MM.1S (cell line): ENCODE measurements at regions not wholly inside any gene's neighbourhood (a gene's known extent, or its start where the extent isn't known, plus 50 kb on each side); places are given as distances from the start of the nearest gene placed in this dataset.

Experiments
- DNase-seq: peaks from one replicate; pipeline ENCODE4 v3.0.0-alpha.2; 2015
- H2AFZ ChIP-seq: fragments of 300-600 bp; sonication (generic); 2 replicates; pipeline ENCODE4 v1.6.0; 2016; ENCODE audit warnings: antibody characterized with exemption, low read length
- H3F3A ChIP-seq: fragments of 300-600 bp; sonication (generic); 2 replicates; pipeline ENCODE4 v1.6.1; 2016; ENCODE audit warnings: mild to moderate bottlenecking, antibody characterized with exemption, low read length, moderate library complexity, mixed read lengths; ENCODE audit not compliant: insufficient read depth
- H3K27ac ChIP-seq: fragments of 300-600 bp; sonication (generic); 2 replicates; pipeline ENCODE4 v1.5.1; 2016; ENCODE audit warnings: mild to moderate bottlenecking, low read length
- H3K27me3 ChIP-seq: fragments of 300-600 bp; sonication (generic); replicated peaks from 2 replicates; pipeline ENCODE4 v1.6.0; 2016; ENCODE audit warnings: low read length; ENCODE audit not compliant: insufficient read depth
- H3K36me3 ChIP-seq: fragments of 300-600 bp; sonication (generic); replicated peaks from 2 replicates; pipeline ENCODE4 v1.6.1; 2016; ENCODE audit warnings: mild to moderate bottlenecking, low read length, mixed read lengths; ENCODE audit not compliant: insufficient read depth
- H3K4me1 ChIP-seq: fragments of 300-600 bp; sonication (generic); 2 replicates; pipeline ENCODE4 v1.6.1; 2016; ENCODE audit warnings: low read length, mixed read lengths
- H3K4me2 ChIP-seq: fragments of 300-600 bp; sonication (generic); 2 replicates; pipeline ENCODE4 v1.6.0; 2016; ENCODE audit warnings: low read depth, low read length
- H3K4me3 ChIP-seq: fragments of 300-600 bp; sonication (generic); 2 replicates; pipeline ENCODE4 v1.5.1; 2016; ENCODE audit warnings: low read length, mixed read lengths
- H3K79me2 ChIP-seq: fragments of 300-600 bp; sonication (generic); 2 replicates; pipeline ENCODE4 v1.6.1; 2016; ENCODE audit warnings: mixed run types, low read length, mixed read lengths
- H3K9ac ChIP-seq: fragments of 300-600 bp; sonication (generic); 2 replicates; pipeline ENCODE4 v1.6.1; 2016; ENCODE audit warnings: low read length, mixed read lengths
- H3K9me2 ChIP-seq: fragments of 300-600 bp; sonication (generic); replicated peaks from 2 replicates; pipeline ENCODE4 v1.6.1; 2016; ENCODE audit warnings: mild to moderate bottlenecking, low read length, mixed read lengths; ENCODE audit not compliant: insufficient read depth
- H3K9me3 ChIP-seq: fragments of 300-600 bp; sonication (generic); replicated peaks from 2 replicates; pipeline ENCODE4 v1.6.1; 2016; ENCODE audit warnings: mild to moderate bottlenecking, low read length, mixed read lengths; ENCODE audit not compliant: insufficient read depth
- H4K20me1 ChIP-seq: fragments of 300-600 bp; sonication (generic); 2 replicates; pipeline ENCODE4 v1.6.1; 2016; ENCODE audit warnings: mild to moderate bottlenecking, low read length, moderate library complexity, mixed read lengths; ENCODE audit not compliant: insufficient read depth
- EZH2 ChIP-seq: fragments of 300-600 bp; sonication (generic); optimal IDR thresholded peaks from 2 replicates; pipeline ENCODE3; 2017; ENCODE audit warnings: low read depth, mild to moderate bottlenecking, antibody characterized with exemption, low read length, mixed read lengths
- EZH2phosphoT487 ChIP-seq: fragments of 300-600 bp; sonication (generic); IDR thresholded peaks from 2 replicates; pipeline ENCODE4 v1.6.1; 2018; ENCODE audit warnings: antibody characterized with exemption, low read length
- TF ChIP-seq, protein P1 (sequence below): fragments of 300-600 bp; sonication (generic); IDR thresholded peaks from 2 replicates; pipeline ENCODE4 v1.5.1; 2016; ENCODE audit warnings: antibody characterized with exemption, low read length, mixed read lengths

DNA sequence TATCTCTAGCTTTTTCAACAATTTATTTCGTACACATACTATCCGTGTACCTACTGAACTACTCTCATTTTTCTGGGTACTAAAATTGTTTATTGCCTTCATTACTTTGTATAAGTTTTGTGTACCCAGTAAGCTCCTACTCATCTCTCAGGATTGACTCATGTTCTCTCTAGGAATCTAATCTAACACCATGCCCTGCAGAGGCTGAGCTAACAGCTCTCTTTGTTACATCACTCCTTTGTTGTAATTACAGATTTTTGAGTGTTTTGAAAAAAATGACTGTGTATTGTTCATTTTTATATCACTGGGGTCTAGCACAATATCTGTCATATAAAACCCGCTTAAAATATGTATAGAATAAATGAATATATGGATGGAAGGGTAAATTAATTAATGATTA, 167.1 kb downstream of the ATP6V1G3 start:
- H3K27me3 ChIP-seq: no peaks in the 10 kb centered on the region
- no peaks in the 10 kb centered on the region for H3K9me2 ChIP-seq
- H3K4me1 ChIP-seq: no peaks in the 10 kb centered on the region
- H3K9ac ChIP-seq: no peak overlapping the region
- H2AFZ ChIP-seq: no peak overlapping the region
- H4K20me1 ChIP-seq: no peaks in the 10 kb centered on the region
- no peaks in the 10 kb centered on the region for H3F3A ChIP-seq
- no peak overlapping the region for H3K4me2 ChIP-seq
- no peak for DNase-seq
- no peaks in the 10 kb centered on the region for H3K36me3 ChIP-seq
- H3K79me2 ChIP-seq: no peaks in the 10 kb centered on the region
- no peaks in the 10 kb centered on the region for H3K9me3 ChIP-seq
- H3K4me3 ChIP-seq: no peak overlapping the region
- TF ChIP-seq, protein P1, sequence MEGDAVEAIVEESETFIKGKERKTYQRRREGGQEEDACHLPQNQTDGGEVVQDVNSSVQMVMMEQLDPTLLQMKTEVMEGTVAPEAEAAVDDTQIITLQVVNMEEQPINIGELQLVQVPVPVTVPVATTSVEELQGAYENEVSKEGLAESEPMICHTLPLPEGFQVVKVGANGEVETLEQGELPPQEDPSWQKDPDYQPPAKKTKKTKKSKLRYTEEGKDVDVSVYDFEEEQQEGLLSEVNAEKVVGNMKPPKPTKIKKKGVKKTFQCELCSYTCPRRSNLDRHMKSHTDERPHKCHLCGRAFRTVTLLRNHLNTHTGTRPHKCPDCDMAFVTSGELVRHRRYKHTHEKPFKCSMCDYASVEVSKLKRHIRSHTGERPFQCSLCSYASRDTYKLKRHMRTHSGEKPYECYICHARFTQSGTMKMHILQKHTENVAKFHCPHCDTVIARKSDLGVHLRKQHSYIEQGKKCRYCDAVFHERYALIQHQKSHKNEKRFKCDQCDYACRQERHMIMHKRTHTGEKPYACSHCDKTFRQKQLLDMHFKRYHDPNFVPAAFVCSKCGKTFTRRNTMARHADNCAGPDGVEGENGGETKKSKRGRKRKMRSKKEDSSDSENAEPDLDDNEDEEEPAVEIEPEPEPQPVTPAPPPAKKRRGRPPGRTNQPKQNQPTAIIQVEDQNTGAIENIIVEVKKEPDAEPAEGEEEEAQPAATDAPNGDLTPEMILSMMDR: no peak
- TF ChIP-seq EZH2phosphoT487 (no peak), EZH2 (no peak)
- no peak overlapping the region for H3K27ac ChIP-seq
